ENCODE measurements at regions not wholly inside any gene's neighbourhood (a gene's known extent, or its start where the extent isn't known, plus 50 kb on each side); places are given as distances from the start of the nearest gene placed in this dataset.

DNA sequence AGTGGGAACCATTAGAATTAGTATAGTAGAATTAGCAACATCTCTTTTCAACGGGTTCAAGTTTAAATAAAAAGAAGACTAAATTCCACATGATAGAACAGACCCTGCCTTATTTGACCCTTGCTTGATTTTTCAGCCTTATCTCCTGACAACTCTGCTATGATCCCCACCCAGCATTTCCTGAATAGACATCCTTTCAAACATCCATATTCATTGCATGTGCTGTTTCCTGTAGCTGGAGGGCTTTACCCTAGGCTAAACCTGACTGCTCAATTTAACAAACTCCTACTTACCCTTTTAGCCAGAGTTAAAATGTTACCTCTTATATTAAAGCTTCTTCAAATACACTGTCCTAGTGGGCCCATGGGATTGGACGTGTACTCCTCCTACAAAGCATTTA is 594.8 kb upstream of the ARID1B start:
- TF ChIP-seq EZH2phosphoT487 (IDR thresholded peaks at IDR 0.05; ENCODE audit: insufficient read depth, low read depth) (no peak), EZH2 (IDR thresholded peaks at IDR 0.05; ENCODE audit: insufficient read depth, poor library complexity, severe bottlenecking) (no peak)

Measured in GM23248 (cell line).